HuH-7.5 (cell line): ENCODE measurements at regions not wholly inside any gene's neighbourhood (a gene's known extent, or its start where the extent isn't known, plus 50 kb on each side); places are given as distances from the start of the nearest gene placed in this dataset.
A peak's percentile ranks its signal among the peaks of the same experiment; 100 is the strongest.
"Not testable (repeated sequence)": the region's sequence is repeated elsewhere in the genome, so short reads cannot be mapped to it uniquely, and the experiment has no call there.

Experiments
- DNase-seq: peaks from one replicate; pipeline ENCODE4 v3.0.0; 2011; ENCODE audit warnings: low spot score

DNA sequence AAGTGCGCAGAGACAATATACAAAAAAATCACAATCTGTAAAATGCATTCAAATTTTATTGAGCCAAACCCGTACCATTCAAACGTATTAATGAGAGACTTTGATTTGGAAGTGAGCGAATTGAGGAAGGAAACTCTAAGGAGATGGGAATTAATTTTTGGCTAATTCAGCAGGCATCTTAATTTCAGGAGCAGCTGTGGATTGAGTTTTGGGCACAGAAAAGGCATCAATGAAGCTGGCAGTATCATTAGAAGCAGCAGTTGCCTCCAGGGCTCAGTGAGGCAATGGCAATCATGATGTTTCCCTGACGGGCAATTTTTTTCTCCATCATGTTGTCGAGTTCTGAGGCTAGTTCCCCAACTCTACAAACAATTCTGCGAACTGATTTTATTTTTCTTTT lies 2041.6 kb downstream of the NCAM2 start:
- DNase-seq, result no peak

DNA sequence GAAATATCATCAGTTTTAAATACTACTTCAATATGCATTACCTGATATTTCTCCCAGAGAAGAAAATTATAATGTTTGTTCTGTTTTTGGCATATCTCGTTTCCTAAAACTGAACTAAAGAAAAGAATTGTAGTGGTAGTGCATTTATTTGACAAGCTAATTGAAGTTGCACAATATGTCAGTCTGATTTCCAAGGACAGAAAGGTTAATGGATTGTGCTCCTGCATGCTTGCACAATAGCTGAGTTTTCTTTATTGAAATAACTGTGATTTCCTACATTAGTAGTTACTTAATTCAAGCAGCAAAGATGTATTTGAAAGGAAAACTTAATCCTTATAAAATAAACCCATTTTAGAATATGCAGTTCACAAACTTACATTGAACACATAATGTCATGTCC lies 2047.7 kb downstream of the NCAM2 start:
- no peak for DNase-seq

GRCh38 chr21:23067672-23068071 lies 2069.5 kb downstream of the NCAM2 start:
- DNase-seq, result no peak

GRCh38 chr21:23083242-23083641 lies 2085.0 kb downstream of the NCAM2 start:
- DNase-seq, result no peak

DNA sequence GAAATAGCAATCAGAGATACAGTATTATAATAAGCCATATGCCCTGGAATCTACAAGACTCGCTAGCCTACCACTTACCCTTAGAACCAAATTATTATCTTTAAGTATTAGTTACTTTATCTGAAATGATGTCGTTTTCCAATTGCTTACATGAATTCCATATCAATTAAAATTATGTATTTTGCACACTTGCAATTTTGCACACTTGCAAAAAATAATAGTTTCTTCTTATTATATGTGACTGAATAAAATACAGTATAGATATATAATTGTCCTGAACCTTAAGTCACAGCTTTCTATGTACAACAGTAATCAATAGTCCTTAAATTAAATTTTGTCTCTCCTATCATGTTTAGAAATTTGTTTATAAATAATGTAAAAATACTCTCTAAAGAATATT lies 2095.1 kb downstream of the NCAM2 start:
- no peak for DNase-seq

- DNase-seq, result no peak
These were observed 2101.0 kb downstream of the NCAM2 start for GRCh38 chr21:23099185-23099584.

GRCh38 chr21:23101111-23101510 lies 2102.9 kb downstream of the NCAM2 start:
- no peak for DNase-seq

GRCh38 chr21:23108533-23108932 lies 2110.3 kb downstream of the NCAM2 start:
- DNase-seq, result no peak

GRCh38 chr21:23111070-23111600 lies 2112.9 kb downstream of the NCAM2 start:
- no peak for DNase-seq

DNA sequence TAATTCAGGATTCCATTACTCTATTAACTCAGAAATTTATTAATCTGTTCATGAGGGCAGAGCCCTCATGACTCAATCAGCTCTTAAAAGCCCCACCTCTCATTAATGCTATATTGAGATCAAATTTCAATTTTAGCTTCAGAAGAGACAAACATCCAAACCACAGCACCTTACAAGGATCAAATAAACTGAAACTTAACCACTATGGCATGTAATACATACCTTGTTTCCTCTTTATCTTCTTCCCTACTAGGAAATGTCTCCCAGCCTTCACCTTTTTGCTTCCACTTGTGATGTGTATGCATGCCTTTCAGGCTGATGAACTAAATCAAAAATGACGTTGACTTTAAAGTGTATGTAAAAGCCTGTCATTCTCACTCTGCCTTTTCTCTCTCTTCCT lies 2121.3 kb downstream of the NCAM2 start:
- no peak for DNase-seq

GRCh38 chr21:23127973-23128372 lies 2129.8 kb downstream of the NCAM2 start:
- no peak for DNase-seq

DNA sequence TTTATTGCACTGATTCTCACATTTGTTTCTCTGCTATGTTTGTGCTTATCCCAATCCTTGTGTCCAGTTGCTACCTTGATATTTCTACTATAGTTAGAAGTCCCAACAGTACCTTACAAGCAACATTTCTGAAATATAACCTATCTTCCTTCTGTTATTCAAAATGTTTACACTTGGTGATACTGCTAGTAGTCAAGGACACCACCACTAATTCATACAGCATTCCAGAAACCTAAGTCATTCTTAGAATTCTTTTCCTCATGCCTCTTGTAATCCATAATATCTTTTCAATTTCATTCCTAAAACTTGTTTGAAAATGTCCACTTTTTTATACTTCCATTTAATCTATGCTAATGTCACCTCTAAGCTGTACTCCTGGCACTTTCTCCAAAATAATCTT lies 2132.1 kb downstream of the NCAM2 start:
- no peak for DNase-seq

- DNase-seq, result peak; percentile 0
These were observed 2133.0 kb downstream of the NCAM2 start for GRCh38 chr21:23131177-23131576.

GRCh38 chr21:23138797-23139196 lies 2140.6 kb downstream of the NCAM2 start:
- DNase-seq, result no peak

DNA sequence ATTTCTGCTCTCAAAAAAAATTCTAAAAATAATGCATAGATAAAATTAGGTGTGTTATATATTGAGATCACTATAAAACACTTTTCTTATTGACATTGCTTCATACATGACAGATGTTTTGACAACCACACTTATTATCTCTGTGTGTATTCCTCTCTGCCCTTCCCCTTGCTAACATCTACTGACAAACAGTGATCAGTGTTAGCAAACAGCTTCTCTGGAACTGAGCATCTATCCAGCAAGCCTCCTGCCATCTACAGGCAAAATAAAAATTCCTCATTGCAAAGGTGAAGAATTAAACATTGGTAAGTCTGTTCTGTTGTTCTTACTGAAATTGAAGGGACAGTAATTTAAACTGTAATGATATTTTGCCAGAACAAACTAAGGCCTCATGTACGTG lies 2153.9 kb downstream of the NCAM2 start:
- no peak for DNase-seq

DNA sequence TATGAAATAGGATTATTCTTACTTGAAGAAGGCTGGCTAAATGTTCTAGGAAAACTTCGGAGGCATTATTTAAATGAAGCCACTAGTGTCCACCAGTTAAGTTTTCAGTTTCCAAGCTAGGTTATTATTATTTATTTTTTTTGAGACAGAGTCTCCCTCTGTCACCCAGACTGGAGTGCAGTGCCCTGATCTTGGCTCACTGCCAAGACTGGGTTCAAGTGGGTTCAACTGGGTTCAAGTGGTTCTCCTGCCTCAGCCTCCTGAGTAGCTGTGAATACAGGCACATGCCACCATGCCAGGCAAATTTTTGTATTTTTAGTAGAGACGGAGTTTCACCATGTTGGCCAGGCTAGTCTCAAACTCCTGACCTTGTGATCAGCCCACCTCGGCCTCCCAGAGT lies 2155.6 kb downstream of the NCAM2 start:
- not testable (repeated sequence) for DNase-seq

DNA sequence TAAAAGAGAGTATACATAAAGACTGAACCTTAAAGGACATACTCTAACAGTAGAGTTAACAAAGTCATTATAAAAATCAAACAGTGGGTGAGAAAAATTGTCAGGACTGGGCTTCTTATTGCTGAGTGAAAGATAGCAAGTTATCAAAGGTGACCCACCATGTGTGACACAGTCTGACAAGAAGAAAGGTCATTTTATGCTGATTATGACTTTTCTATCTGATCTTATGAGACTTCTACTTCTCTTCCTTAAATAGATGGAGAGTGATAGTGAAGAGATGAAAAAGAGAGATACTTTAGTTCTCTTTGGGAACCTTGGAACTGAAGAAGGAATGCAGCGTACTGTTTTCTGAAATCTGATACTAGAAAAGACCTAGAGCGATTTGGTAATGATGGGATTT lies 2157.1 kb downstream of the NCAM2 start:
- DNase-seq, result no peak

DNA sequence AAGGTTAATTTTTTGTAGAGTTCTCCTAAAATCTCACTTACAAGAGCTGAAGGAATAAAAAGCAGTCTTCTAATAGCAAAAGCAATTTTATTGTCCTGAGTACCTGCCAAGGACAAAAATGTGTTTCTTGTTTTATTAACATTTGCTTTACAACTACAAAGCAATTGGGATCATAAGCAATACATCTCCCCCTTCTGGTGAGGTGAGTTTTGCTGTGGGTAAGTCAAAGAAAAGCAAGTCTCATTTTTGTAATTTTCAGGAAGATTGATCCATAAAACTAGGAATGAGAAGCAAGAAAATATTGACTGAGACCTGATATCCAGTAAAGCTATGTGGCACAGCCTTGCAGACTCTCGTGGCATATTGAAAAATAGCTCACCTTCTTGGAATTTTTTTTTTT lies 2162.7 kb downstream of the NCAM2 start:
- no peak for DNase-seq

DNA sequence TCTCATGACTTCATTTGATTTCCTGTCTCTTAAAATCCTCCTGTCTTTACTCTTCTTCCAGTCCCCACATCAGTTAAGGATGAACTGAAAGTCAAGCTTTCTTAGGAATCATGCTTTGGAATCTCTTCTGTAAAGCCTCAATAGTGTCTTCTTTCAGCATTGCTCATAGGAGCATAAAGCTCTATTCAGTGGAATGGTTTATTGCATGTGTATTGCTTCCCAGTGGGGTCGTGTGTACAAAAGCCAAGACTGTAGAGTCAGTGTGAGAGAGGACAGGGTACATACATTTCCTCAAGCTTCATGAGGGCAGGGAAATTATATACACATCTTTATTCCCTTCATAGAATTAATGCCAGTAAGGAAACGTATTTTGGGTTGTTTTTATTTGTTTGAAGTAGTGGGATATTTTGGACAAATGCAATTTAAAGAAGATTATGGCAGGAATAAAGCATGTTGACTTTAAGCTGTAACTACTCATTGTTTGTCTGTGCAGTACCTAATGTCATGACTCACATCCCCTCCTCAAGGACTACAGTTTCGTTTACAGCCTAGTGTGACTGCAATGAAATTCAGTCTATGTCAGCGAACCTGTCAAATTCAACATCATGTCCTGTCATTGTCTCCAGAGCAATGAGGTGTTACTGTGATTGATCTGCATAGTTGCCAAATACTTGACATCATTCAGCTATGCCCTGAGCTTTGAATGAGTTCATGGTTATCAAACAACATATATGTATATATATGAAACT lies 2164.2 kb downstream of the NCAM2 start:
- no peak for DNase-seq
